CD4-positive, alpha-beta memory T cell (primary cell): ENCODE measurements at regions not wholly inside any gene's neighbourhood (a gene's known extent, or its start where the extent isn't known, plus 50 kb on each side); places are given as distances from the start of the nearest gene placed in this dataset.

Source experiments
- CTCF ChIA-PET: fragments of 350-600 bp; sonication (Branson Sonifier 250); formaldehyde crosslinking; loops from one replicate; lab custom pipeline; 2021; ENCODE audit warnings: inconsistent platforms; ENCODE audit not compliant: partially characterized antibody; lab: Charles Lee
- POLR2A ChIA-PET: fragments of 350-600 bp; sonication (Branson Sonifier 250); formaldehyde crosslinking; loops from one replicate; lab custom pipeline; 2021; ENCODE audit not compliant: partially characterized antibody; lab: Charles Lee
- DNase-seq, 5 donors: peaks; one replicate each; pipeline versions ENCODE4 v3.0.0 to v3.0.0-alpha.2; 2020 to 2022; ENCODE audit warnings: mixed read lengths in 1 of 5
- H3K27ac ChIP-seq: one replicate; pipeline ENCODE4 v1.7.0; 2013; ENCODE audit warnings: low read depth, low read length
- H3K27me3 ChIP-seq: 2 replicates; pipeline ENCODE4 v1.7.0; 2013; ENCODE audit warnings: mild to moderate bottlenecking, low read length, moderate library complexity; ENCODE audit not compliant: insufficient read depth
- H3K36me3 ChIP-seq: 2 replicates; pipeline ENCODE4 v1.7.0; 2013; ENCODE audit warnings: mild to moderate bottlenecking, low read length, moderate library complexity; ENCODE audit not compliant: insufficient read depth
- H3K4me1 ChIP-seq: 2 replicates; pipeline ENCODE4 v1.7.0; 2013; ENCODE audit warnings: mild to moderate bottlenecking, low read length, moderate library complexity; ENCODE audit not compliant: insufficient read depth
- H3K4me3 ChIP-seq, 2 donors: one replicate each; pipeline ENCODE4 v1.7.0; 2013; ENCODE audit warnings: low read length in 2 of 2, mild to moderate bottlenecking in 1 of 2
- H3K9me3 ChIP-seq, 2 donors: one replicate each; pipeline ENCODE4 v1.7.0; 2013; ENCODE audit warnings: low read length in 2 of 2, control low read depth in 1 of 2; ENCODE audit not compliant: control insufficient read depth in 1 of 2
- H3K27ac Mint-ChIP-seq, 7 donors: one replicate each; pipeline ENCODE4 v1.8.0; 2020 to 2021; ENCODE audit warnings: mixed read lengths in 7 of 7, mild to moderate bottlenecking in 6 of 7, inconsistent platforms in 3 of 7, moderate library complexity in 3 of 7
- H3K27me3 Mint-ChIP-seq, 2 donors: one replicate each; pipeline ENCODE4 v1.8.0; 2020 to 2021; ENCODE audit warnings: mixed read lengths in 2 of 2
- H3K36me3 Mint-ChIP-seq, 2 donors: one replicate each; pipeline ENCODE4 v1.8.0; 2020 to 2021; ENCODE audit warnings: mixed read lengths in 2 of 2, inconsistent platforms in 1 of 2, mild to moderate bottlenecking in 1 of 2
- H3K4me1 Mint-ChIP-seq, 4 donors: one replicate each; pipeline ENCODE4 v1.8.0; 2020 to 2021; ENCODE audit warnings: mixed read lengths in 4 of 4, mild to moderate bottlenecking in 1 of 4
- H3K4me3 Mint-ChIP-seq, 8 donors: one replicate each; pipeline ENCODE4 v1.8.0; 2020 to 2021; ENCODE audit warnings: mixed read lengths in 8 of 8, mild to moderate bottlenecking in 7 of 8, moderate library complexity in 6 of 8, inconsistent platforms in 3 of 8
- H3K9me3 Mint-ChIP-seq, 8 donors: one replicate each; pipeline ENCODE4 v1.8.0; 2020 to 2021; ENCODE audit warnings: mixed read lengths in 8 of 8, mild to moderate bottlenecking in 5 of 8, inconsistent platforms in 3 of 8, moderate library complexity in 1 of 8
- intact Hi-C: fragments of 100-400 bp; cut with micrococcal nuclease; formaldehyde crosslinking; loops from one replicate; pipeline ENCODE4 v1.15.1; 2023

GRCh38 chr22:46074771-46075551 is 75.4 kb upstream of the PPARA start:
- Mint-ChIP-seq H3K4me3 (peak overlapping the region in 6 of 8 donors; percentile 21 to 62 (median 44)), H3K36me3 (peaks cover 0 to 6% of the 10 kb centered on the region in 2 donors), H3K27me3 (no peaks in the 10 kb centered on the region), H3K4me1 (peaks cover 6 to 46% (median 31%) of the 10 kb centered on the region in 4 donors), H3K9me3 (no peaks in the 10 kb centered on the region), H3K27ac (peak overlapping the region in 4 of 7 donors; percentile 25 to 76 (median 52))
- Histone ChIP-seq H3K9me3 (no peaks in the 10 kb centered on the region), H3K4me3 (no peak overlapping the region), H3K36me3 (no peaks in the 10 kb centered on the region), H3K4me1 (peaks cover 31% of the 10 kb centered on the region), H3K27me3 (no peaks in the 10 kb centered on the region), H3K27ac (no peak overlapping the region)
- no peak for DNase-seq
- ChIA-PET POLR2A (interaction anchor here (0.9 to 3.5 kb wide), 3 partner anchors 20 to 61 kb away, joined by 3 to 24 read pairs (median 3); no protein-coding TSS in a partner anchor), CTCF (interaction anchor here (0.6 to 2.3 kb wide), 3 partner anchors 62 to 69 kb away, joined by 3 to 8 read pairs (median 3); no protein-coding TSS in a partner anchor)
- intact Hi-C loops, result loop anchor here (5.0 kb wide), 1 partner anchor 42 kb away; no protein-coding TSS in a partner anchor

- peaks cover 30% of the 10 kb centered on the region for H3K4me1 ChIP-seq
- Mint-ChIP-seq H3K4me3 (peak overlapping the region in 2 of 8 donors; percentile 40 to 53), H3K4me1 (peaks cover 6 to 50% (median 31%) of the 10 kb centered on the region in 4 donors), H3K36me3 (peaks cover 3 to 6% of the 10 kb centered on the region in 2 donors), H3K27ac (peak overlapping the region in 5 of 7 donors; percentile 15 to 54 (median 25)), H3K9me3 (no peaks in the 10 kb centered on the region), H3K27me3 (no peaks in the 10 kb centered on the region)
- no peaks in the 10 kb centered on the region for H3K36me3 ChIP-seq
- no peak overlapping the region for H3K27ac ChIP-seq
- no peaks in the 10 kb centered on the region for H3K9me3 ChIP-seq
- DNase-seq, result no peak
- H3K4me3 ChIP-seq, result no peak overlapping the region
- POLR2A ChIA-PET, result interaction anchor here (1.1 to 3.5 kb wide), 2 partner anchors 40 to 62 kb away, joined by 3 to 24 read pairs; no protein-coding TSS in a partner anchor
- intact Hi-C loops, result no loop called here
- no peaks in the 10 kb centered on the region for H3K27me3 ChIP-seq
- CTCF ChIA-PET, result interaction anchor here (1.3 kb wide), 1 partner anchor 63 kb away, joined by 3 read pairs; no protein-coding TSS in a partner anchor
These were observed 74.4 kb upstream of the PPARA start for GRCh38 chr22:46075764-46076531.

- Mint-ChIP-seq H3K4me3 (no peak overlapping the region), H3K4me1 (peaks cover 6 to 50% (median 31%) of the 10 kb centered on the region in 4 donors), H3K27ac (peak overlapping the region in 3 of 7 donors; percentile 15 to 25 (median 24)), H3K9me3 (no peaks in the 10 kb centered on the region), H3K36me3 (peaks cover 3 to 5% of the 10 kb centered on the region in 2 donors), H3K27me3 (no peaks in the 10 kb centered on the region)
- CTCF ChIA-PET, result interaction anchor here (0.8 kb wide), 2 partner anchors 40 to 70 kb away, joined by 3 to 4 read pairs; no protein-coding TSS in a partner anchor
- no peak for DNase-seq
- Histone ChIP-seq H3K27me3 (no peaks in the 10 kb centered on the region), H3K4me3 (no peak overlapping the region), H3K9me3 (no peaks in the 10 kb centered on the region), H3K36me3 (no peaks in the 10 kb centered on the region), H3K4me1 (peaks cover 30% of the 10 kb centered on the region), H3K27ac (no peak overlapping the region)
- intact Hi-C loops, result no loop called here
- POLR2A ChIA-PET, result no interaction called here
These were observed 73.5 kb upstream of the PPARA start for GRCh38 chr22:46076651-46077339.

- peaks cover 5 to 48% (median 28%) of the 10 kb centered on the region in 4 donors for H3K4me1 Mint-ChIP-seq
- intact Hi-C loops, result no loop called here
- CTCF ChIA-PET, result interaction anchor here (0.8 kb wide), 1 partner anchor 41 kb away, joined by 3 read pairs; no protein-coding TSS in a partner anchor
- H3K4me1 ChIP-seq, result peaks cover 28% of the 10 kb centered on the region
- POLR2A ChIA-PET, result no interaction called here
- no peak for DNase-seq
- no peaks in the 10 kb centered on the region for H3K27me3 Mint-ChIP-seq
- no peaks in the 10 kb centered on the region for H3K36me3 ChIP-seq
- no peaks in the 10 kb centered on the region for H3K27me3 ChIP-seq
- H3K4me3 Mint-ChIP-seq, result peak overlapping the region in 1 of 8 donors; percentile 14
- H3K9me3 ChIP-seq, result no peaks in the 10 kb centered on the region
- no peak overlapping the region for H3K4me3 ChIP-seq
- H3K27ac Mint-ChIP-seq, result peak overlapping the region in 3 of 7 donors; percentile 16 to 49 (median 35)
- H3K9me3 Mint-ChIP-seq, result no peaks in the 10 kb centered on the region
- peaks cover 3% of the 10 kb centered on the region in 2 donors for H3K36me3 Mint-ChIP-seq
- no peak overlapping the region for H3K27ac ChIP-seq
These were observed 72.6 kb upstream of the PPARA start for GRCh38 chr22:46077669-46078099.

- CTCF ChIA-PET, result no interaction called here
- intact Hi-C loops, result no loop called here
- H3K4me3 ChIP-seq, result no peak overlapping the region
These were observed 71.9 kb upstream of the PPARA start for GRCh38 chr22:46078241-46079092.

GRCh38 chr22:46079093-46079860 is 71.0 kb upstream of the PPARA start:
- Mint-ChIP-seq H3K36me3 (peaks cover 3% of the 10 kb centered on the region in 2 donors), H3K4me3 (no peak overlapping the region), H3K27ac (peak overlapping the region in 1 of 7 donors; percentile 41), H3K27me3 (no peaks in the 10 kb centered on the region), H3K9me3 (no peaks in the 10 kb centered on the region), H3K4me1 (peaks cover 0 to 34% (median 22%) of the 10 kb centered on the region in 4 donors)
- ChIA-PET POLR2A (no interaction called here), CTCF (no interaction called here)
- intact Hi-C loops, result no loop called here
- Histone ChIP-seq H3K27ac (no peak overlapping the region), H3K36me3 (no peaks in the 10 kb centered on the region), H3K27me3 (no peaks in the 10 kb centered on the region), H3K4me1 (peaks cover 18% of the 10 kb centered on the region), H3K4me3 (no peak overlapping the region), H3K9me3 (no peaks in the 10 kb centered on the region)
- DNase-seq, result no peak

More at GRCh38 chr22:46078241-46079092, 71.9 kb upstream of the PPARA start:
- DNase-seq, result no peak
- no peaks in the 10 kb centered on the region for H3K9me3 ChIP-seq
- POLR2A ChIA-PET, result no interaction called here
- no peaks in the 10 kb centered on the region for H3K27me3 ChIP-seq
- no peak overlapping the region for H3K27ac ChIP-seq
- H3K4me1 ChIP-seq, result peaks cover 20% of the 10 kb centered on the region
- Mint-ChIP-seq H3K4me3 (no peak overlapping the region), H3K36me3 (peaks cover 3% of the 10 kb centered on the region in 2 donors), H3K4me1 (peaks cover 2 to 40% (median 26%) of the 10 kb centered on the region in 4 donors), H3K9me3 (no peaks in the 10 kb centered on the region), H3K27me3 (no peaks in the 10 kb centered on the region), H3K27ac (peak overlapping the region in 1 of 7 donors; percentile 60)
- no peaks in the 10 kb centered on the region for H3K36me3 ChIP-seq
